Adrenal gland (tissue), 9 donors: ENCODE measurements at regions not wholly inside any gene's neighbourhood (a gene's known extent, or its start where the extent isn't known, plus 50 kb on each side); places are given as distances from the start of the nearest gene placed in this dataset.

Experiments
- DNase-seq, 7 donors: peaks; one replicate each; pipeline ENCODE4 v3.0.0-alpha.2; 2019 to 2020
- H3K27ac ChIP-seq, 5 donors: fragments of 200-600 bp; sonication (generic) in 4 of 5; 1 replicate in 3 of 5; 2 replicates in 2 of 5; pipeline versions ENCODE4 v1.5.1 to v1.8.0; 2016 to 2020; ENCODE audit warnings: mild to moderate bottlenecking in 1 of 5
- H3K27me3 ChIP-seq: fragments of 200-600 bp; 2 replicates; pipeline ENCODE4 v1.8.0; 2021
- H3K36me3 ChIP-seq, 2 donors: fragments of 200-600 bp; replicated peaks in 1 of 2; 1 replicate in 1 of 2; 2 replicates in 1 of 2; pipeline versions ENCODE4 v1.5.1 to v1.8.0; 2018 to 2022
- H3K4me1 ChIP-seq, 2 donors: fragments of 200-600 bp; replicated peaks in 1 of 2; 1 replicate in 1 of 2; 2 replicates in 1 of 2; pipeline versions ENCODE4 v1.5.1 to v1.8.0; 2018 to 2021
- H3K4me3 ChIP-seq, 4 donors: fragments of 200-600 bp; sonication (generic) in 3 of 4; one replicate each; pipeline ENCODE4 v1.5.1; 2016 to 2018
- H3K9me3 ChIP-seq, 3 donors: fragments of 200-600 bp; sonication (generic) in 1 of 3; replicated peaks in 1 of 3; 1 replicate in 2 of 3; 2 replicates in 1 of 3; pipeline versions ENCODE4 v1.5.1 to v1.8.0; 2016 to 2021
- CTCF ChIP-seq, 6 experiments: fragments of 450-650 bp in 4 of 6; fragments of 200-600 bp in 2 of 6; sonication (generic) in 1 of 6; IDR thresholded peaks; 1 replicate in 5 of 6; 2 replicates in 1 of 6; pipeline versions ENCODE4 v1.5.1 to v1.8.0; 2016 to 2021; ENCODE audit warnings: antibody characterized with exemption in 6 of 6, mild to moderate bottlenecking in 2 of 6, moderate library complexity in 1 of 6
- POLR2A ChIP-seq, 2 donors: fragments of 450-650 bp; IDR thresholded peaks; one replicate each; pipeline ENCODE4 v1.6.1; 2017; ENCODE audit warnings: antibody characterized with exemption in 2 of 2, mild to moderate bottlenecking in 2 of 2, moderate library complexity in 1 of 2
- WGBS, 4 donors: extraction: QIAGEN DNeasy Blood & Tissue Kit in 2 of 4; methylation state at CpG; one replicate each; pipeline versions ENCODE4 v1.1.5 to v1.1.7; 2013 to 2017; 5-methylcytosine and 5-hydroxymethylcytosine counted together
- intact Hi-C, 2 donors: fragments of 100-400 bp; cut with DNase I; formaldehyde crosslinking; loops; one replicate each; pipeline versions ENCODE4 v1.14.1 to v1.15.0; 2022 to 2023
- donor health status: healthy with polysubstance abuse.
- donor health status: Bipolar disorder and iron deficiency.
- donor health status: DM: yes; HTN: yes; CAD: no.
- donor health status: DM: no; HTN: no; CAD: no.
- donor health status: DM: no; HTN: no; CAD: no.

GRCh38 chr4:170940043-170940724 lies 850.4 kb upstream of the AADAT start:
- TF ChIP-seq CTCF (IDR thresholded peaks at IDR 0.05) (no peak), POLR2A (IDR thresholded peaks at IDR 0.05) (no peak)
- no peak for DNase-seq
- Histone ChIP-seq H3K27ac (no peak overlapping the region), H3K27me3 (no peaks in the 10 kb centered on the region), H3K9me3 (no peaks in the 10 kb centered on the region), H3K4me1 (no peaks in the 10 kb centered on the region), H3K36me3 (no peaks in the 10 kb centered on the region), H3K4me3 (no peak overlapping the region)
- intact Hi-C loops = no loop called here
- WGBS, 4 donors = 66 to 82% (median 74%) methylated on average over 5 to 7 of the region's 7 CpGs

- H3K9me3 ChIP-seq = no peaks in the 10 kb centered on the region
- TF ChIP-seq POLR2A (IDR thresholded peaks at IDR 0.05) (no peak), CTCF (IDR thresholded peaks at IDR 0.05) (no peak)
- WGBS, 4 donors = 24 to 59% (median 55%) methylated on average over 1 of the region's 1 CpG
- intact Hi-C loops = no loop called here
- no peaks in the 10 kb centered on the region for H3K27me3 ChIP-seq
- H3K36me3 ChIP-seq = no peaks in the 10 kb centered on the region
- no peak overlapping the region for H3K27ac ChIP-seq
- DNase-seq = no peak
- no peaks in the 10 kb centered on the region for H3K4me1 ChIP-seq
- no peak overlapping the region for H3K4me3 ChIP-seq
Measured at GRCh38 chr4:170938588-170938987, 848.8 kb upstream of the AADAT start.

GRCh38 chr4:170931321-170931720 lies 841.6 kb upstream of the AADAT start:
- no peak for DNase-seq
- no peak overlapping the region for H3K4me3 ChIP-seq
- H3K9me3 ChIP-seq = no peaks in the 10 kb centered on the region
- TF ChIP-seq POLR2A (IDR thresholded peaks at IDR 0.05) (no peak), CTCF (IDR thresholded peaks at IDR 0.05) (no peak)
- H3K36me3 ChIP-seq = no peaks in the 10 kb centered on the region
- H3K27me3 ChIP-seq = no peaks in the 10 kb centered on the region
- WGBS, 4 donors = 46 to 62% (median 52%) methylated on average over 2 of the region's 2 CpGs
- no peak overlapping the region for H3K27ac ChIP-seq
- intact Hi-C loops = no loop called here
- H3K4me1 ChIP-seq = no peaks in the 10 kb centered on the region

GRCh38 chr4:170888660-170889059 lies 798.9 kb upstream of the AADAT start:
- H3K4me3 ChIP-seq = no peak overlapping the region
- no peaks in the 10 kb centered on the region for H3K36me3 ChIP-seq
- H3K27ac ChIP-seq = no peak overlapping the region
- TF ChIP-seq CTCF (IDR thresholded peaks at IDR 0.05) (no peak), POLR2A (IDR thresholded peaks at IDR 0.05) (no peak)
- intact Hi-C loops = no loop called here
- no peaks in the 10 kb centered on the region for H3K9me3 ChIP-seq
- no peak for DNase-seq
- no peaks in the 10 kb centered on the region for H3K4me1 ChIP-seq
- no peaks in the 10 kb centered on the region for H3K27me3 ChIP-seq
